Psoas muscle (tissue), 7 donors: ENCODE measurements at regions not wholly inside any gene's neighbourhood (a gene's known extent, or its start where the extent isn't known, plus 50 kb on each side); places are given as distances from the start of the nearest gene placed in this dataset.

ENCODE experiments used
- ATAC-seq, 4 donors: fragments of 200-7000 bp; cut with Tn5 transposase; one replicate each; pipeline ENCODE4 v1.9.1; 2020; ENCODE audit warnings: moderate library complexity in 3 of 4, mild to moderate bottlenecking in 2 of 4
- DNase-seq, 2 donors: peaks; one replicate each; pipeline ENCODE4 v3.0.0-alpha.2; 2020
- H3K27ac ChIP-seq: fragments of 200-600 bp; one replicate; pipeline ENCODE4 v1.8.0; 2022
- H3K27me3 ChIP-seq, 3 donors: fragments of 200-600 bp in 1 of 3; one replicate each; pipeline versions ENCODE4 v1.6.1 to v1.8.0; 2013 to 2022; ENCODE audit warnings: low read length in 2 of 3, mild to moderate bottlenecking in 2 of 3, moderate library complexity in 1 of 3; ENCODE audit not compliant: insufficient read depth in 3 of 3
- H3K36me3 ChIP-seq, 2 donors: fragments of 200-600 bp in 1 of 2; one replicate each; pipeline versions ENCODE4 v1.6.1 to v1.8.0; 2013 to 2022; ENCODE audit warnings: low read depth in 1 of 2, mild to moderate bottlenecking in 1 of 2, moderate library complexity in 1 of 2; ENCODE audit not compliant: insufficient read depth in 1 of 2
- H3K4me1 ChIP-seq: fragments of 200-600 bp; one replicate; pipeline ENCODE4 v1.8.0; 2022
- H3K4me3 ChIP-seq: fragments of 200-600 bp; one replicate; pipeline ENCODE4 v1.8.0; 2022; ENCODE audit warnings: mild to moderate bottlenecking
- H3K9me3 ChIP-seq: fragments of 200-600 bp; one replicate; pipeline ENCODE4 v1.8.0; 2022
- WGBS, 3 donors: extraction: QIAGEN DNeasy Blood & Tissue Kit; methylation state at CpG; one replicate each; pipeline versions ENCODE4 v1.1.6 to v1.1.7; 2013; 5-methylcytosine and 5-hydroxymethylcytosine counted together
- intact Hi-C, 2 donors: fragments of 100-400 bp; cut with DNase I; formaldehyde crosslinking; loops; one replicate each; pipeline versions ENCODE4 v1.11.0 to v1.14.2; 2022
- TF ChIP-seq, protein P1 (sequence below): fragments of 200-600 bp; IDR thresholded peaks from one replicate; pipeline ENCODE4 v1.8.0; 2022; ENCODE audit warnings: antibody characterized with exemption
- donor health status: healthy with polysubstance abuse.
- donor health status: DM: no; HTN: no; CAD: no; lungs with moderate emphysema.
- donor health status: Bipolar disorder and iron deficiency.
- donor health status: healthy.
- donor health status: DM: yes; HTN: yes; CAD: no.
- donor health status: DM: no; HTN: no; CAD: no.
- donor health status: DM: yes; HTN: yes; CAD: no.

DNA sequence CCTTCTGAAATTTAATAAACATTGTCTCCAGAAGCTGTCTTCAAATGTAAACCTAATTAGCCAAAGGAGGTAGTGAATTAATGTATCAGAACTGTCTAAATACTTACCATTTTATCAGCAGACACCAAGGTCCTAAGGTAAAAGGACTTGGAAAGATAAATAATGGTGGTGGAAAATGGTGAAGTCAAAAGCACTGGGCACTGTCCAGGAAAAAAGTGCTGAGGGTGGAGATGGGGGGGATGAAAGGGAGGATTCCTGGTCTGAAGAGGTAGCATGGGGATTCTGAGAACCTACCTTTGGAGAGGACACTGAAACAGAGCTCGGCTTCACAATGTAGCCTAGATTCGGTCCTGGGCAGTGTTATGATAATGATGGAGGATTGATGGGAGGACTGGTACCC lies 149.0 kb upstream of the DPH6 start:
- TF ChIP-seq, protein P1, sequence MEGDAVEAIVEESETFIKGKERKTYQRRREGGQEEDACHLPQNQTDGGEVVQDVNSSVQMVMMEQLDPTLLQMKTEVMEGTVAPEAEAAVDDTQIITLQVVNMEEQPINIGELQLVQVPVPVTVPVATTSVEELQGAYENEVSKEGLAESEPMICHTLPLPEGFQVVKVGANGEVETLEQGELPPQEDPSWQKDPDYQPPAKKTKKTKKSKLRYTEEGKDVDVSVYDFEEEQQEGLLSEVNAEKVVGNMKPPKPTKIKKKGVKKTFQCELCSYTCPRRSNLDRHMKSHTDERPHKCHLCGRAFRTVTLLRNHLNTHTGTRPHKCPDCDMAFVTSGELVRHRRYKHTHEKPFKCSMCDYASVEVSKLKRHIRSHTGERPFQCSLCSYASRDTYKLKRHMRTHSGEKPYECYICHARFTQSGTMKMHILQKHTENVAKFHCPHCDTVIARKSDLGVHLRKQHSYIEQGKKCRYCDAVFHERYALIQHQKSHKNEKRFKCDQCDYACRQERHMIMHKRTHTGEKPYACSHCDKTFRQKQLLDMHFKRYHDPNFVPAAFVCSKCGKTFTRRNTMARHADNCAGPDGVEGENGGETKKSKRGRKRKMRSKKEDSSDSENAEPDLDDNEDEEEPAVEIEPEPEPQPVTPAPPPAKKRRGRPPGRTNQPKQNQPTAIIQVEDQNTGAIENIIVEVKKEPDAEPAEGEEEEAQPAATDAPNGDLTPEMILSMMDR: no peak
- intact Hi-C loops: loop anchor here (10.0 kb wide), 1 partner anchor 150 kb away; the partner anchor contains the start of gene DPH6 (in 2 of the 2)

DNA sequence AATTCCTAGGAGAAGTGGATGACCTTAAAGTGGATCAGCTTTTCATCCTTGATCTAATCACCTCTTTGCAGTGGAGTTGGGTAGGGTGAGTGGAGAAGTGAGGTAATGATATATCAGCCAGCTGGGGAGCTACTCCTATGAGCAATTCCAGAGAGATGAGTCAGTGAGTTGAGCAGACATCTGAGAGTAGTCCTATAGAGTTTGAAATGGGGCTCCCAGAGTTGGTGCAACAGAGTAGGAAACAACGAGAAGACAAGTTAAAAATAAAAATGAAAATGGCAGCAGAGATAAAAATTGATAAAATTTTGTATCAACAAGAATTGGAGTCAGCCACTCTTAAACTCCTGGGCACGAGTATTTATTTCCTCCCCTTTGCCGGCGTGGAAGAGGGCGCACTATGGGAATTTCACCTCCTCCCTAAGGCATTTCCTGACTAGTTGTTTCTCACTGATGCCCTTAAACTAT lies 150.8 kb upstream of the DPH6 start:
- TF ChIP-seq, protein P1: no peak
- H3K9me3 ChIP-seq: no peaks in the 10 kb centered on the region
- intact Hi-C loops: loop anchor here (10.0 kb wide), 1 partner anchor 152 kb away; the partner anchor contains the start of gene DPH6 (in 2 of the 2)
- no peak overlapping the region for H3K4me3 ChIP-seq
- no peak overlapping the region for H3K27ac ChIP-seq
- H3K27me3 ChIP-seq: no peaks in the 10 kb centered on the region
- peaks cover 24% of the 10 kb centered on the region for H3K4me1 ChIP-seq
- WGBS, 3 donors: 66 to 67% (median 66%) methylated on average over 5 of the region's 5 CpGs
- ATAC-seq (peak in 1 of 4 donors; percentile 54), DNase-seq (no peak)
- no peaks in the 10 kb centered on the region for H3K36me3 ChIP-seq

More for the DNA sequence above, 149.0 kb upstream of the DPH6 start:
- Histone ChIP-seq H3K9me3 (no peaks in the 10 kb centered on the region), H3K4me3 (no peak overlapping the region), H3K27ac (no peak overlapping the region), H3K27me3 (no peaks in the 10 kb centered on the region), H3K4me1 (peaks cover 42% of the 10 kb centered on the region), H3K36me3 (no peaks in the 10 kb centered on the region)
- ATAC-seq (no peak), DNase-seq (no peak)
- 91 to 98% (median 95%) methylated on average over 2 of the region's 2 CpGs for WGBS, 3 donors

DNA sequence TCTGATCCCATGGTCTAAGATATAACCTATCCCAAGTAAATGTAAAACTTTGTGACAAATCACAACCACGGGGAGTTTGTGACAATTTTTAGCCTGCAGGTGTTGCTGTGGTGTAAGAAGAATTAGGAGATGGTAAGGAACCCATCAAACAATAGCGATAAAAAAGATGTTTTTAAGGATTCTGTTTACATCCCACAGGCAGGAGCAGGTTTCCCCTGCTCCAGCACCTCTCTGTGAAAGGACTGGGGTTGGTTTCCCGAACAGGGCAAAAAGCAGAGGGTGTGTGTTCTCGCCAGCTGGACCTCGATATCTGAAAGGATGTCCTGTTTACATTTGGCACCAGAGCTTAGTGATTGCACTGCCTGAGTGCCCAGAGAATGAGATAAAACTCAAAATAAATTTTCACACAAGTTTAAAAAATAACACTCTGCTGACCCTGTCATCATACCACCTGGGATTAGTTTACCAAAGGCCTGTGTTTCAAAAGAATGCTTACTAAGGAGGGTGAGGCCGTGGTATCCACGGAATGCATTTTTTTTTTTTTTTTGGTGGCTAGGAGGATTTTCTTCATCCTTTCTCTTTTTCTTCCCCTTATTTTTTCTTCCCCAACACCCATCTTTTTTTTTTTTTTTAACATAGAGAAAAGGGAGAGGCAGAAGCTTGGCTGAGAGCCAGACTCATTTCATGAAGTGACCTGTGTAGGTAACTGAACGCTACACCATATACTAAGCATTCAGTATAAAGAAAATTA lies 151.8 kb upstream of the DPH6 start:
- Histone ChIP-seq H3K27ac (no peak overlapping the region), H3K4me3 (no peak overlapping the region), H3K9me3 (no peaks in the 10 kb centered on the region), H3K36me3 (no peaks in the 10 kb centered on the region), H3K4me1 (peaks cover 18% of the 10 kb centered on the region), H3K27me3 (no peaks in the 10 kb centered on the region)
- 36 to 44% (median 43%) methylated on average over 8 of the region's 8 CpGs for WGBS, 3 donors
- TF ChIP-seq, protein P1: no peak
- ATAC-seq (peak in 2 of 4 donors; percentile 19 to 40), DNase-seq (no peak)
- intact Hi-C loops: loop anchor here (10.0 kb wide), 1 partner anchor 153 kb away; the partner anchor contains the start of gene DPH6 (in 2 of the 2)

DNA sequence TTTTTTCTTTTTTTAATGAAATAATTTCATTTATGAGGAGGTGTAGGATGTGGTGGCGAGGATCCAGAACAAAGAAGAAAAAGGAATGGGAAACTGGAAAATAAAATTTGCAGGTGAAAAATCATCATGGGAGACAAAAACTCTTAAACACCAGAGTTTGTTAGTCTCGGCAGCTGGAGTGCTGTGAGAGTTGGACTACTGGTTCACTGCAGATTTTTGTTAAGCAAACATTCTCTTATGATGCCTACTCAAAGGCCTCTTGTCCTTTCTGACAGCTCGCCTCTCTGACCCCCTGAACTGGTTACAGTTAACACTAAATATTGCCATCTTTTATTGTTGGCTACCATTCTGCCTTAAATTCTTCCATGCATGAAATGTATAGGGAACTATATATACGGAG lies 152.4 kb upstream of the DPH6 start:
- no peak overlapping the region for H3K27ac ChIP-seq
- no peak for DNase-seq
- no peaks in the 10 kb centered on the region for H3K9me3 ChIP-seq
- no peaks in the 10 kb centered on the region for H3K36me3 ChIP-seq
- ATAC-seq: no peak
- no peaks in the 10 kb centered on the region for H3K27me3 ChIP-seq
- TF ChIP-seq, protein P1: no peak
- no peak overlapping the region for H3K4me3 ChIP-seq
- intact Hi-C loops: loop anchor here (10.0 kb wide), 1 partner anchor 154 kb away; the partner anchor contains the start of gene DPH6 (in 2 of the 2)
- WGBS, 3 donors: 84 to 87% (median 87%) methylated on average over 4 of the region's 4 CpGs
- H3K4me1 ChIP-seq: peaks cover 15% of the 10 kb centered on the region
